Heart right ventricle (tissue), 16 donors: ENCODE measurements at regions not wholly inside any gene's neighbourhood (a gene's known extent, or its start where the extent isn't known, plus 50 kb on each side); places are given as distances from the start of the nearest gene placed in this dataset.

ENCODE experiments used
- ATAC-seq, 8 donors: fragments of 200-7000 bp; cut with Tn5 transposase; one replicate each; pipeline ENCODE4 v1.9.1; 2020; ENCODE audit warnings: mild to moderate bottlenecking in 8 of 8, moderate library complexity in 8 of 8, moderate number of reproducible peaks in 1 of 8
- DNase-seq, 2 donors: peaks; one replicate each; pipeline ENCODE4 v3.0.0-alpha.2; 2020
- H3K27ac ChIP-seq, 10 donors: fragments of 200-600 bp; sonication (generic) in 2 of 10; one replicate each; pipeline versions ENCODE4 v1.5.0 to v1.8.0; 2020 to 2022; ENCODE audit warnings: mild to moderate bottlenecking in 3 of 10
- H3K27me3 ChIP-seq, 7 donors: fragments of 200-600 bp; one replicate each; pipeline ENCODE4 v1.8.0; 2021 to 2022; ENCODE audit warnings: mild to moderate bottlenecking in 2 of 7
- H3K36me3 ChIP-seq, 9 donors: fragments of 200-600 bp; sonication (generic) in 1 of 9; one replicate each; pipeline versions ENCODE4 v1.5.0 to v1.8.0; 2020 to 2022; ENCODE audit warnings: mild to moderate bottlenecking in 2 of 9
- H3K4me1 ChIP-seq, 9 donors: fragments of 200-600 bp; sonication (generic) in 1 of 9; one replicate each; pipeline versions ENCODE4 v1.5.0 to v1.8.0; 2020 to 2022; ENCODE audit warnings: mild to moderate bottlenecking in 4 of 9
- H3K4me3 ChIP-seq, 10 donors: fragments of 200-600 bp; sonication (generic) in 2 of 10; one replicate each; pipeline versions ENCODE4 v1.5.0 to v1.8.0; 2020 to 2022; ENCODE audit warnings: mild to moderate bottlenecking in 7 of 10, moderate library complexity in 2 of 10
- H3K9me3 ChIP-seq, 11 donors: fragments of 200-600 bp in 10 of 11; sonication (generic) in 2 of 11; one replicate each; pipeline versions ENCODE4 v1.5.0 to v1.8.0; 2013 to 2022; ENCODE audit warnings: mild to moderate bottlenecking in 2 of 11, control low read depth in 1 of 11, moderate library complexity in 1 of 11
- WGBS, 2 donors: extraction: QIAGEN DNeasy Blood & Tissue Kit; methylation state at CpG; one replicate each; pipeline ENCODE4 v1.1.7; 2013; ENCODE audit warnings: inconsistent platforms in 1 of 2; 5-methylcytosine and 5-hydroxymethylcytosine counted together
- intact Hi-C, 10 donors: fragments of 100-400 bp; cut with DNase I; formaldehyde crosslinking; loops; one replicate each; pipeline versions ENCODE4 v1.11.1 to v1.14.2; 2022
- TF ChIP-seq, protein P1 (sequence below), 9 donors: fragments of 200-600 bp; sonication (generic) in 2 of 9; IDR thresholded peaks; one replicate each; pipeline versions ENCODE4 v1.5.0 to v1.8.0; 2021 to 2022; ENCODE audit warnings: antibody characterized with exemption in 9 of 9, mild to moderate bottlenecking in 5 of 9, moderate library complexity in 1 of 9
- donor health status: Arrhythmogenic right ventricular cardiomyopathy.
- donor health status: ischemic (EF 13 %, LVEDD 7.1; RV severe dilation, severe dysfunction).
- donor health status: healthy with polysubstance abuse.
- donor health status: DM: no; HTN: yes; CAD: no.
- donor health status: DM: no; HTN: no; CAD: no.
- donor health status: ischemic (EF 25% LVEDD 6.9; RV normal size, moderate dysfunction).
- donor health status: ischemic (EF 25% LVEDD 5.7; RV mildly dilated, moderate dysfunction).
- donor health status: healthy.
- donor health status: DM: yes; HTN: yes; CAD: no.
- donor health status: Ischemic cardiomyopathy.
- donor health status: ischemic (EF 35%, LVEDD 5.7; RV mildly dilated, moderate dysfunction).
- donor health status: nonischemic (EF 11% LVEDD 7.7; RV severe dilation, severe dysfunction).
- donor health status: DM: yes; HTN: yes; CAD: no.
- donor health status: PGD.
- donor health status: ischemic (EF 29% LVEDD 5.4; RV normal size, mild dysfunction).
- donor health status: nonischemic (EF 23%, LVEDD 6.1; RV moderate dilation, normal function).

DNA sequence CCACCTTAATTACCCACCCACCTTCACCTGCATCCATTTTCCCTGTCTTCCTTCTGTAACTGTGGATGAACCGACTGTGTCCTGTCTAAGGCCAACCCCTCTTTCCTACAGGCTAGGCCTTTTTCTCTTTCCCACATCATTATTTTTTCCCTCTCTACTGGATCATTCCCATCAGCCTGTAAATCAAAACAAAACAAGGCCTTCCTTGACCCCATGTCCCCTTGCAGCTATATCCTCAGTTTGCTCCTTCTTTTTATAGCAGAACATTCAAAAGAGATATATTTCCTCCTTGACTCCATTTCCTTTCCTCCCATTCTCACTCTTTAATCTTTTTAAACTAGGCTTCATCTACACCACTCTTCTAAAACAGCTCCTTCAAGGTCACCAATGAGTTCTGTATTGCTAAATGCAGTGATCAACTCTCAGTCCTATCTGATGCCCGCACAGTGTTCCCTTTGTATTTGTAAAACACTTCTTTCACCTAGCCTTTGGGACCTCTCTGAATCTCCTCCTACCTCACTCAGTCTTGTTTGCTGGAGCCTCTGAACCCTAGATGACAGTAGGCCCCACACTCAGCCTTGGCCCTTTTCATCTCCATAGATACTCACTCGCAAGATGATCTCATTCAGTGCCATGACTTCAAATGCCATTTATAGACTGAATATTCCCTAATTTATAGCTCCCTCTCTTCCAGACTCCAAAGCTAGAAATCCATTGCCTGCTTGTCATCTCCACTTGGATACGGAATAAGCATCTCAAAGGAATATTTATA is 55.7 kb downstream of the CXCR4 start:
- 65 to 82% methylated on average over 4 of the region's 4 CpGs for WGBS, 2 donors
- TF ChIP-seq, protein P1, sequence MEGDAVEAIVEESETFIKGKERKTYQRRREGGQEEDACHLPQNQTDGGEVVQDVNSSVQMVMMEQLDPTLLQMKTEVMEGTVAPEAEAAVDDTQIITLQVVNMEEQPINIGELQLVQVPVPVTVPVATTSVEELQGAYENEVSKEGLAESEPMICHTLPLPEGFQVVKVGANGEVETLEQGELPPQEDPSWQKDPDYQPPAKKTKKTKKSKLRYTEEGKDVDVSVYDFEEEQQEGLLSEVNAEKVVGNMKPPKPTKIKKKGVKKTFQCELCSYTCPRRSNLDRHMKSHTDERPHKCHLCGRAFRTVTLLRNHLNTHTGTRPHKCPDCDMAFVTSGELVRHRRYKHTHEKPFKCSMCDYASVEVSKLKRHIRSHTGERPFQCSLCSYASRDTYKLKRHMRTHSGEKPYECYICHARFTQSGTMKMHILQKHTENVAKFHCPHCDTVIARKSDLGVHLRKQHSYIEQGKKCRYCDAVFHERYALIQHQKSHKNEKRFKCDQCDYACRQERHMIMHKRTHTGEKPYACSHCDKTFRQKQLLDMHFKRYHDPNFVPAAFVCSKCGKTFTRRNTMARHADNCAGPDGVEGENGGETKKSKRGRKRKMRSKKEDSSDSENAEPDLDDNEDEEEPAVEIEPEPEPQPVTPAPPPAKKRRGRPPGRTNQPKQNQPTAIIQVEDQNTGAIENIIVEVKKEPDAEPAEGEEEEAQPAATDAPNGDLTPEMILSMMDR (IDR thresholded peaks at IDR 0.05): no peak
- ATAC-seq (no peak), DNase-seq (no peak)
- intact Hi-C loops: no loop called here
- Histone ChIP-seq H3K36me3 (no peaks in the 10 kb centered on the region), H3K4me1 (peaks cover 0 to 13% (median 0%) of the 10 kb centered on the region in 9 donors), H3K27me3 (no peaks in the 10 kb centered on the region), H3K27ac (no peak overlapping the region), H3K9me3 (no peaks in the 10 kb centered on the region), H3K4me3 (no peak overlapping the region)

DNA sequence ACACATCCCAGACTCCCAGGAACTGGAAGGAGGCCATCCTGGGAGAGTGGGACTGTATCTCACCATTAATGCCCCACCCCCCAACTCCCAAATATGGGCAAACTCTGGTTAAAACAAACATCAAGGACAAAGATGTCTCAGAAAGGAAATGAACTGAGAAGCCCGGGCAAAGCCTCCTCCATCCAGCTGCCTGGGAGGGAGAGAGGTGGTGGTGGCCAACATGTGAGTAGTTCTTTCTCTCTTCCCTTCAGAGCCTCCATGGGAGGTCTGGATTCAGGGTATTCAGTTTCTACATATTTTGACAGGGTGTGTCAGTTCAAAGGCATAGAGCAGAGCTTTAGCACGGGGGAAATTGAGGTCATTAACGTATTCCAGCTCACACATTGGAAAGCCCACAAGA is 57.5 kb downstream of the CXCR4 start:
- 69 to 83% methylated on average over 3 of the region's 3 CpGs for WGBS, 2 donors
- intact Hi-C loops: no loop called here
- Histone ChIP-seq H3K27ac (no peak overlapping the region), H3K4me3 (no peak overlapping the region), H3K36me3 (no peaks in the 10 kb centered on the region), H3K27me3 (no peaks in the 10 kb centered on the region), H3K4me1 (peaks cover 0 to 20% (median 0%) of the 10 kb centered on the region in 9 donors), H3K9me3 (no peaks in the 10 kb centered on the region)
- ATAC-seq: no peak
- no peak for DNase-seq
- TF ChIP-seq, protein P1 (IDR thresholded peaks at IDR 0.05): no peak

DNA sequence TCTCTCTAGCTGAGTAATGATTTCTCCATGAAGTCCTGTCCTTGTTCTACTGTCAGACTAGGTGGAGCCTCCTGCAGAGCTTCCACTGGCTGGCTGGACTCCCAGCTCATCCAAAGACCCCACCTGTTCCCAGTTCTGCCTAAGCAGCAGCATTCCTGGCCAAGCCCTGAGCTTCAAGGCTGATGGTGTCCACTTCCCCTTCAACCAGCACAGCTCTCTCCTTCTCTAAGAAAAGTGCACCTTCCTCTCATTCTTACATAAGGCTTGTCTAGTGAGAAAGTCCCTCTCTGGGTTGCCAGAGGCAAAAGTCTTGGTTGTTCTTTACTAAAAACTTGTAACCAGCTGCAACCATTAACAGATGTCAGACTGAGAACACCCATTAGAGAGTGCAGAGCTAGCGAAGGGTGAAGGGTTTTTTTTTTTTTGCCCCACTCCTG is 58.9 kb downstream of the CXCR4 start:
- Histone ChIP-seq H3K9me3 (no peaks in the 10 kb centered on the region), H3K4me3 (no peak overlapping the region), H3K36me3 (no peaks in the 10 kb centered on the region), H3K27me3 (no peaks in the 10 kb centered on the region), H3K27ac (no peak overlapping the region), H3K4me1 (peaks cover 0 to 20% (median 0%) of the 10 kb centered on the region in 9 donors)
- intact Hi-C loops: no loop called here
- ATAC-seq (no peak), DNase-seq (no peak)
- TF ChIP-seq, protein P1 (IDR thresholded peaks at IDR 0.05): no peak
- WGBS, 2 donors: 100% methylated on average over 1 of the region's 1 CpG

DNA sequence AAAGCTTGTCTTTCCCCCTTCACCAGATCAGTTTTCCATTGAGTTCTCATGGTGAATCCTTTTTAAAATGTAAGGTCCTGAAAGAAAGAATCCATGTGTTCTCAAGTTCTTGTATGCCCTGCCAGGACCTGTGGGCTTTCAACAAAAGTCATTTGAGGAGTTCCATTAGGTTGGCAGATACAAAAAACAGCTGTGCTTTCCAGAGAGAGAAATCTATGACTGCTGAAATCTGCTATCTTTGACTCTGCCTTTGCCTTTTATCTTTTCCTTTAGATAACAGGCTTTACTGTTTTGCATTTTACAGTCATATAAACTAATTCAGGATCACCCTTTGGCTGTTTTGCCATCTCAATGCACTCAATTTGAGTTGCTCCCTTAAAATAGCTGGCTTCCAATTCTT is 59.7 kb downstream of the CXCR4 start:
- TF ChIP-seq, protein P1 (IDR thresholded peaks at IDR 0.05): no peak
- intact Hi-C loops: no loop called here
- H3K36me3 ChIP-seq: no peaks in the 10 kb centered on the region
- H3K27ac ChIP-seq: no peak overlapping the region
- no peaks in the 10 kb centered on the region for H3K27me3 ChIP-seq
- ATAC-seq (no peak), DNase-seq (no peak)
- H3K9me3 ChIP-seq: no peaks in the 10 kb centered on the region
- H3K4me1 ChIP-seq: peaks cover 0 to 20% (median 0%) of the 10 kb centered on the region in 9 donors
- H3K4me3 ChIP-seq: no peak overlapping the region
